ENCODE measurements at regions not wholly inside any gene's neighbourhood (a gene's known extent, or its start where the extent isn't known, plus 50 kb on each side); places are given as distances from the start of the nearest gene placed in this dataset.

GRCh38 chr5:78705826-78706225, 57.3 kb upstream of the LHFPL2 start:
- no peak for DNase-seq (ENCODE audit: low read depth)
- no peak overlapping the region for H3K4me3 ChIP-seq (ENCODE audit: low read depth, low read length)
- TF ChIP-seq CTCF (IDR thresholded peaks at IDR 0.05; ENCODE audit: insufficient read depth, low read depth, low read length, missing control alignments): no peak

GRCh38 chr5:78701795-78702410, 53.3 kb upstream of the LHFPL2 start:
- DNase-seq (ENCODE audit: low read depth): no peak

GRCh38 chr5:78699552-78700153, 51.1 kb upstream of the LHFPL2 start:
- H3K4me3 ChIP-seq (ENCODE audit: low read depth, low read length): no peak overlapping the region
- no peak for TF ChIP-seq CTCF (IDR thresholded peaks at IDR 0.05; ENCODE audit: insufficient read depth, low read depth, low read length, missing control alignments)
- no peak for DNase-seq (ENCODE audit: low read depth)

More at GRCh38 chr5:78701795-78702410, 53.3 kb upstream of the LHFPL2 start:
- no peak overlapping the region for H3K4me3 ChIP-seq (ENCODE audit: low read depth, low read length)
- TF ChIP-seq CTCF (IDR thresholded peaks at IDR 0.05; ENCODE audit: insufficient read depth, low read depth, low read length, missing control alignments): no peak

- no peak overlapping the region for H3K4me3 ChIP-seq (ENCODE audit: low read depth, low read length)
- TF ChIP-seq CTCF (IDR thresholded peaks at IDR 0.05; ENCODE audit: insufficient read depth, low read depth, low read length, missing control alignments): no peak
- no peak for DNase-seq (ENCODE audit: low read depth)
Observed at GRCh38 chr5:78698191-78698791, 49.7 kb upstream of the LHFPL2 start.

All from GM12865 (cell line).